GM13977 (cell line): ENCODE measurements at regions not wholly inside any gene's neighbourhood (a gene's known extent, or its start where the extent isn't known, plus 50 kb on each side); places are given as distances from the start of the nearest gene placed in this dataset.

Source experiments
- DNase-seq: peaks from one replicate; pipeline ENCODE4 v3.0.0; 2012; ENCODE audit warnings: low spot score
- CTCF ChIP-seq: IDR thresholded peaks from 2 replicates; pipeline ENCODE4 v1.5.1; 2012; ENCODE audit warnings: mild to moderate bottlenecking, control low read depth; ENCODE audit not compliant: insufficient read depth; ENCODE audit errors: extremely low read depth, missing control alignments
- in situ Hi-C: fragments of 300-500 bp; cut with MboI; formaldehyde crosslinking; loops from one replicate; pipeline ENCODE4 v1.12.0; 2022; ENCODE audit warnings: low sequenced_read_pairs, low pct_unique_long_range_greater_than_20kb, mixed read lengths, inconsistent platforms; ENCODE audit not compliant: unreplicated experiment

- DNase-seq: no peak
- in situ Hi-C loops: no loop called here
- no peak for TF ChIP-seq CTCF
Observed at GRCh38 chr20:61120595-61121515, 131.2 kb upstream of the CDH4 start.

GRCh38 chr20:61121661-61122060, 130.4 kb upstream of the CDH4 start:
- no peak for DNase-seq
- no peak for TF ChIP-seq CTCF
- in situ Hi-C loops: no loop called here

GRCh38 chr20:61123286-61123685, 128.8 kb upstream of the CDH4 start:
- TF ChIP-seq CTCF: no peak
- in situ Hi-C loops: no loop called here
- DNase-seq: no peak

DNA sequence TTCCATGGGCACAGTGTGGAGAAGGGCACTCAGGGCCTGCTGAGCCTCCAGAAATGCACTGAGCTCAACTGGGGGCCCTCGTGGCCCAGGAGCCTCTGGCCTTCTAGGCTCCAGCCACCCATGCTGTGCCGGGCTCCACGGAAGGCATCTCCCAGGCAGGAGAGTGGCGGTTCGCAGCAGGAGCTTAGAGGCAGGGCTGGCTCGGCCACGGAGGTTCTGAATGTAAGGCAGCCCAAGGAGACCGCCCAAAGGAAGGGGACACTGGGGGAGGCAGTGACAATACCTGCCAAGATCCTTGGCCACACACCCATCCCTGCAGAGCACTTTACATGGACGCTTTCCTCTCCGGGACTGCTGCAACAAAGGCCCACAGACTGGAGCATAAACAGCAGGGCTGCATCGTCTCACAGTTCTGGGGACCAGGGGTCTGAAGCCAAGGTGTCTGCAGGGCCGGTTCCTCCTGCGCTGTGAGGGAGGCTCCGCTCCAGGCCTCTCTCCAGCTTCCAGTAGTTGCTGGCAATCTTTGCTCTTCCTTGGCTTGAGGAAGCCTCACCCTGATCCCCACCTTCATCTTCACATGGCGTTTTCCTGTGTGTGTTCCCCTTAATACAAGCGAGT, 128.2 kb upstream of the CDH4 start:
- DNase-seq: no peak
- in situ Hi-C loops: no loop called here
- TF ChIP-seq CTCF: no peak

DNA sequence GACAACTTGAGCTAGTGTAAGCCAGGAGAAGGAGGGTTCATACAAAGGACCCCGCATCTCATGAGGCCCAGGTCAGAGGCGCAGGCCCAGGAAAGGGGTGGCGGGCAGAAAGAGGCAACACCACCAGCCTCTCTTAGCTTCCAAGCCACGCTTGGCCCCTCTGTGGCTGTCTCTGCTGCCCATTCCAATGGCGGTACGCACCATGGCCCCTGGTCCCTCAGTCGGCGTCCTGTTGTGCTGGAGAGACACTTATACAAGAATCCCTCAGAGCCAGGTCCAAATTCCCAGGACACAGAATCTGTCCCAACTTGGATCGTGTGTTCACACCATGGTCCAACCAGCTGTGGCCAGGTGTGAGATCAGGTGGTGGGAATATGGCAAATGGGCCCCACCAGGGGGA, 127.0 kb upstream of the CDH4 start:
- DNase-seq: no peak
- no peak for TF ChIP-seq CTCF
- in situ Hi-C loops: no loop called here

- in situ Hi-C loops: no loop called here
- no peak for TF ChIP-seq CTCF
- no peak for DNase-seq
Observed at GRCh38 chr20:61125546-61126180, 126.4 kb upstream of the CDH4 start.
